H1 (cell line): ENCODE measurements at regions not wholly inside any gene's neighbourhood (a gene's known extent, or its start where the extent isn't known, plus 50 kb on each side); places are given as distances from the start of the nearest gene placed in this dataset.

Experiments
- CHD2 ChIP-seq: IDR thresholded peaks from 2 replicates; pipeline ENCODE4 v1.6.1; 2012; ENCODE audit warnings: low read length, improper control_type of control experiment
- EGR1 ChIP-seq: IDR thresholded peaks from 2 replicates; pipeline ENCODE4 v1.6.1; 2011; ENCODE audit warnings: low read depth, low read length, borderline replicate concordance
- EP300 ChIP-seq, 2 experiments: IDR thresholded peaks; 1 replicate in 1 of 2; 2 replicates in 1 of 2; pipeline ENCODE4 v1.6.1; 2011 to 2012; ENCODE audit warnings: low read depth in 2 of 2, low read length in 2 of 2, mild to moderate bottlenecking in 2 of 2, borderline replicate concordance in 1 of 2, inconsistent platforms in 1 of 2, moderate library complexity in 1 of 2
- JUND ChIP-seq: IDR thresholded peaks from 2 replicates; pipeline ENCODE4 v1.6.1; 2011; ENCODE audit warnings: mild to moderate bottlenecking, improper control_type of control experiment, low read length
- POU5F1 ChIP-seq: IDR thresholded peaks from 2 replicates; pipeline ENCODE4 v1.6.1; 2011; ENCODE audit warnings: low read depth, mild to moderate bottlenecking, low read length, moderate library complexity
- SAP30 ChIP-seq: fragments of 300-600 bp; sonication (generic); IDR thresholded peaks from 2 replicates; pipeline ENCODE4 v1.7.1; 2012; ENCODE audit warnings: low read length, moderate library complexity, mild to moderate bottlenecking, inconsistent platforms; ENCODE audit not compliant: insufficient read depth, insufficient replicate concordance
- TCF12 ChIP-seq: IDR thresholded peaks from 2 replicates; pipeline ENCODE4 v1.6.1; 2011; ENCODE audit warnings: low read depth, mild to moderate bottlenecking, low read length
- TF ChIP-seq, protein P1 (sequence below), 3 experiments: IDR thresholded peaks; 1 replicate in 2 of 3; 2 replicates in 1 of 3; pipeline versions ENCODE4 v1.5.1 to v1.6.1; 2011; ENCODE audit warnings: low read length in 3 of 3, mild to moderate bottlenecking in 3 of 3, inconsistent platforms in 2 of 3, low read depth in 1 of 3, moderate library complexity in 1 of 3; ENCODE audit not compliant: insufficient read depth in 1 of 3; ENCODE audit errors: control extremely low read depth in 1 of 3

DNA sequence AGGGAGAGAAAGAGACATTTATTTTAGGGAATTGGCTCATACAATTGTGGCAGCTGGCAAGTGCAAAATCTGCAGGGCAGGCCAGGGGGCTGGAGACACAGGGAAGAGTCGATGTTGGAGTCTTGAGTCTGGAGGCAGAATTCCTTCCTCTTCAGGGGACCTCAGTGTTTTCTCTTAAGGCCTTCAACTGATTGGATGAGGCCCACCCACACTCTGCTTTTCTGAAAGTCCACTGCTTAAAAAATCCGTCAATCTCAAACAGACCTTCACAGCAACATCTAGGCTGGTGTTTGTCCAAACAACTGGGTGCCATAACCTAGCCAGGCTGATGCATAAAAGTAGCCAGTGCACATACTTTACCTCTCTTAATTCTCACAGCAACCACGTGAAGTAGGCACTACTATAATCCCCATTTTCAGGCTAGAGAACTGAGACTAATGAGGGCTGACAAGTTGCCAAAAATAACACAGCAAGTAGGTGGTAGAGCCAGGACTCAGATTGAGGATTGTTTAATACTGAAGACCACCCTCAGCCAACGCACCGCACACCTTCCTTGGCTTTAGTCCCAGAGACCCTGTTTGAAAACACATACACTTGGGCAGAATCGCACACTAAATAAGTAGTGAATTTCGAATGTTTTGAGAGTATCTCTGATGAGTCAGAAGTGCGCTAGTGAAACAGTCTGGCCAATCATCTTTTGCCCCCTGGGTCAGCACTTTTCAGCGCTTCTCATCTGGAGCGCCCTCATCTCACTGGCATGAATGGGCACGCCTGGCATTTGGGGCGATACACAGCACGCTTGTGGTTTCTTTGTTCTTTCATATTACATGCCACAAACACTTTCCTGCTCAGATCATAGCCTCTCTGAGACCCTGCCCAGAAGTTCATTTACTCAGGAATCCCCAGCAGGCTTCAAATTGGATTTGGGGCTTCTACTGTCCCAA, 591.4 kb downstream of the CCDC171 start (continued):
- TF ChIP-seq EP300 (IDR thresholded peaks at IDR 0.05; ENCODE audit: borderline replicate concordance in 1 of 2, low read depth in 2 of 2, low read length in 2 of 2) (no peak), POU5F1 (no peak), JUND (no peak), TCF12 (no peak), CHD2 (no peak), SAP30 (no peak), EGR1 (no peak)
- TF ChIP-seq, protein P1, sequence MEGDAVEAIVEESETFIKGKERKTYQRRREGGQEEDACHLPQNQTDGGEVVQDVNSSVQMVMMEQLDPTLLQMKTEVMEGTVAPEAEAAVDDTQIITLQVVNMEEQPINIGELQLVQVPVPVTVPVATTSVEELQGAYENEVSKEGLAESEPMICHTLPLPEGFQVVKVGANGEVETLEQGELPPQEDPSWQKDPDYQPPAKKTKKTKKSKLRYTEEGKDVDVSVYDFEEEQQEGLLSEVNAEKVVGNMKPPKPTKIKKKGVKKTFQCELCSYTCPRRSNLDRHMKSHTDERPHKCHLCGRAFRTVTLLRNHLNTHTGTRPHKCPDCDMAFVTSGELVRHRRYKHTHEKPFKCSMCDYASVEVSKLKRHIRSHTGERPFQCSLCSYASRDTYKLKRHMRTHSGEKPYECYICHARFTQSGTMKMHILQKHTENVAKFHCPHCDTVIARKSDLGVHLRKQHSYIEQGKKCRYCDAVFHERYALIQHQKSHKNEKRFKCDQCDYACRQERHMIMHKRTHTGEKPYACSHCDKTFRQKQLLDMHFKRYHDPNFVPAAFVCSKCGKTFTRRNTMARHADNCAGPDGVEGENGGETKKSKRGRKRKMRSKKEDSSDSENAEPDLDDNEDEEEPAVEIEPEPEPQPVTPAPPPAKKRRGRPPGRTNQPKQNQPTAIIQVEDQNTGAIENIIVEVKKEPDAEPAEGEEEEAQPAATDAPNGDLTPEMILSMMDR (IDR thresholded peaks at IDR 0.05; ENCODE audit: control extremely low read depth in 1 of 3, insufficient read depth in 1 of 3, low read depth in 1 of 3, low read length in 3 of 3) = no peak
